ENCODE measurements at regions not wholly inside any gene's neighbourhood (a gene's known extent, or its start where the extent isn't known, plus 50 kb on each side); places are given as distances from the start of the nearest gene placed in this dataset.

- no peak for TF ChIP-seq CTCF (IDR thresholded peaks at IDR 0.05)
- no peak for TF ChIP-seq ZFX (IDR thresholded peaks at IDR 0.05; ENCODE audit: borderline replicate concordance)
These were observed 287.2 kb downstream of the CYP26B1 start for GRCh38 chr2:71860381-71860926.
